PC-3 (cell line): ENCODE measurements at regions not wholly inside any gene's neighbourhood (a gene's known extent, or its start where the extent isn't known, plus 50 kb on each side); places are given as distances from the start of the nearest gene placed in this dataset.
"Not testable (repeated sequence)": the region's sequence is repeated elsewhere in the genome, so short reads cannot be mapped to it uniquely, and the experiment has no call there.

Experiments
- EZH2 ChIP-seq: fragments of 300-600 bp; sonication (generic); IDR thresholded peaks from one replicate; pipeline ENCODE4 v1.6.1; 2017; ENCODE audit warnings: antibody characterized with exemption, mild to moderate bottlenecking, low read length; ENCODE audit not compliant: unreplicated experiment
- EZH2phosphoT487 ChIP-seq: fragments of 300-600 bp; sonication (generic); IDR thresholded peaks from 2 replicates; pipeline ENCODE4 v1.6.1; 2018; ENCODE audit warnings: mild to moderate bottlenecking, antibody characterized with exemption, low read length, borderline replicate concordance
- TF ChIP-seq, protein P1 (sequence below): fragments of 300-600 bp; sonication (generic); conservative IDR thresholded peaks from 2 replicates; pipeline ENCODE4 v1.5.1; 2017; ENCODE audit warnings: antibody characterized with exemption, low read depth, mild to moderate bottlenecking, low read length

DNA sequence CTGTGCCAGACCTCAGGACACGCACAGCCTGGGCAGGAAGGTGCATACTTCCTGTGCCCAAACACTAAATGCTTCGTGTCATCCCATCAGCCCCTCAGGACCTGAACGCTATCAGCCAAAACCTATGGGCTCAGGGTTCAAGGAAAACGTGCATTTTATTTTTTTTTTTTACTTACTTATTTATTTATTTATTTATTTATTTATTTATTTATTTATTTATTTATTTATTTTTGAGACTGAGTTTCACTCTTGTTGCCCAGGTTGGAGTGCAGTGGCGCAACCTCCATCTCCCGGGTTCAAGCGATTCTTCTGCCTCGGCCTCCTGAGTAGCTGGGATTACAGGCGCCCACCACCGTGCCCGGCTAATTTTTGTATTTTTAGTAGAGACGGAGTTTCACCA, 127.8 kb downstream of the RCHY1 start:
- TF ChIP-seq, protein P1, sequence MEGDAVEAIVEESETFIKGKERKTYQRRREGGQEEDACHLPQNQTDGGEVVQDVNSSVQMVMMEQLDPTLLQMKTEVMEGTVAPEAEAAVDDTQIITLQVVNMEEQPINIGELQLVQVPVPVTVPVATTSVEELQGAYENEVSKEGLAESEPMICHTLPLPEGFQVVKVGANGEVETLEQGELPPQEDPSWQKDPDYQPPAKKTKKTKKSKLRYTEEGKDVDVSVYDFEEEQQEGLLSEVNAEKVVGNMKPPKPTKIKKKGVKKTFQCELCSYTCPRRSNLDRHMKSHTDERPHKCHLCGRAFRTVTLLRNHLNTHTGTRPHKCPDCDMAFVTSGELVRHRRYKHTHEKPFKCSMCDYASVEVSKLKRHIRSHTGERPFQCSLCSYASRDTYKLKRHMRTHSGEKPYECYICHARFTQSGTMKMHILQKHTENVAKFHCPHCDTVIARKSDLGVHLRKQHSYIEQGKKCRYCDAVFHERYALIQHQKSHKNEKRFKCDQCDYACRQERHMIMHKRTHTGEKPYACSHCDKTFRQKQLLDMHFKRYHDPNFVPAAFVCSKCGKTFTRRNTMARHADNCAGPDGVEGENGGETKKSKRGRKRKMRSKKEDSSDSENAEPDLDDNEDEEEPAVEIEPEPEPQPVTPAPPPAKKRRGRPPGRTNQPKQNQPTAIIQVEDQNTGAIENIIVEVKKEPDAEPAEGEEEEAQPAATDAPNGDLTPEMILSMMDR = not testable (repeated sequence)
- not testable (repeated sequence) for TF ChIP-seq EZH2phosphoT487, EZH2
